HG03108 (cell line): ENCODE measurements at regions not wholly inside any gene's neighbourhood (a gene's known extent, or its start where the extent isn't known, plus 50 kb on each side); places are given as distances from the start of the nearest gene placed in this dataset.

Experiments
- ATAC-seq: cut with Tn5 transposase; IDR thresholded peaks from one replicate; pipeline ENCODE4 v1.9.1; 2021; ENCODE audit warnings: moderate library complexity; ENCODE audit not compliant: unreplicated experiment

DNA sequence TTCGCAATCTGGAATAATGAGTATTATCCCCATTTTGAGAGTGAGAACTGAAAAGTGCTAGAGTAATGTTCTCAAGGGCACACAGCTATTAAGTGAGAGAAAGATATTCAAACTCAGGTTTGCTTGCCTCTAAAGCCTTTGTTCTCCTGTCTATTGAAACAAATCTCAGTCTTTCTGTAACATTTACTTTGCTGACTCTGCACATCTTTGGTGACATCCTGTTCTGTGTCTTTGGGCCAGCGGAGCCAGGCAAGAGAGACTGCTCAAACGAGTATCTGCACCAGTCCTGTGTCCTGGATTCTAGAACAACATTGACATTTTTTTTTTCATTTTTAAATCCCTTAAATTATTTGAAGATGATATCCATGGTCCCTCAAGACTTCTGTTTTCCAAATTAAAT lies 1539.2 kb upstream of the PIK3C3 start:
- no peak for ATAC-seq

DNA sequence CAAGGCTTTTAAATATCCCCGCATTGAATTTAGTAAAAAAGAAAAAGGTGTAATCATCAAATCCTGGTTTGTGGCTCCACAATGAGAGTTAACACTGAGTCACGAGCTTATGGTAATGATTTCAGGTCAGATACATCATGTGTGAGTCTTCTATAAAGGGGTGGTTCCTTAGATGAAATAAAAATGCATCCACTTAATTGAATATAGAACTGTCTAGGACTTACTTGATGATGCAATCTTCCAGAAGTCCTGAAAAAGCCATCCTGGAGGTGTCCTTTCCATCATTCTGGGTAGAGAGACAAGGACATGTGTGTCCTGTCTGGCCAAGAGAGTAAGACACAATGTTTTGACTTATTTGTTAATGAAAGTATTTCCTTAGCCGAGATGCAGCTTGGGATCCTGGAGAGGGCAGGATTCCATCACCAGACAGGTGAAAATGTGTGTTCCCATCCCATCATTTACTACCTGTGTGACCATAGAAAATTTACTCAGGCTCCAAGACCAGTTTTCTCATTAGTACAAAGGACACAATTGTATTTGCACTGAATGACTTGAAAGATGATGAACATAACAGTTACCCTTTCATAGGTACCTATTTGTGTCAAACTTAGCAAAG lies 1539.8 kb upstream of the PIK3C3 start:
- no peak for ATAC-seq

DNA sequence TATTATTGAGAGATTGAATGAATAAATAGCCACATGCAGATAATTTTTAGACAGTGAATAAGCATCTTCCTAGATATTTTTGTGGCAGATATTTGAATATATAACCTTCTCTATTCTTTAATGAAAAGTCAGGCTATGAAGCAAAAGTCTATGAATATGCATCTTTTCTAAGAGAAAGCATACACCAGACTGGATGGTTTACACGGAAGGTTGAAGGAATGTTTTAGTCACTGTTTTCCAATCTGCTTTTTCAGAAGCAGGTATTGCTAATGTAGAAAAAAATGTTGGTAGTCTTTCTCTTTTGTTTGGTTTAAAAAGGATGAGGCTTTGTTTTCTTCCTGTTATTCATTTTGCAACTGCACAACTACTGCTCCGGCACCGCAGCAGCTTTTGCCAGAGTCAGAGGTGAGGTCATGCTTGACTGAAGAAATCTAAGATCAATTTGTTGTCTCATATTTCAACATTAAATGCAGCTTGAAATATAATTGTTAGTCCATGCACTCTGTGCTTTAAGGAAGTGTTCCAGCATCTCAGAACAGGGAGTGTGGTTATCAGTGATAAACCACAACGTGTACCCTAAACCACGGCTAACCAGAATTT lies 1540.8 kb upstream of the PIK3C3 start:
- ATAC-seq: no peak

DNA sequence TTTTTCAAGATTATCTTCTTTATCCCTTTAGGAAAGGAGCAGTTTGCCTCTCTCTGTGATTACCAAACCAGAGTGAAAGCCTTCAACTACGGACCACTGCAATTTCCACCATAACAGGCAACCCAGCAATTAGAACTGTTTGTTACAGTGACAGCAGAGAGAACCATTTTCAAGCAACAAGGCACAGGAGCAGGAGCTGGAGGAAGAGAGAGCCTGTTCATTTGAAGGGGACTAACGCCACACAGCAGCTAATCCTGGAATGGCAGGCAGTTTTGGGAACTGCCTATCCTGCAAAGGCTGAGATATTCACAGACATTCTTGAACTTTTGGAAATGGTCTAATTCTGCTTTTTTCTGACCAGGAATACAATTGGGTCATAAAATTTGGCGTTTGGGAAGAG lies 1541.9 kb upstream of the PIK3C3 start:
- ATAC-seq: no peak

DNA sequence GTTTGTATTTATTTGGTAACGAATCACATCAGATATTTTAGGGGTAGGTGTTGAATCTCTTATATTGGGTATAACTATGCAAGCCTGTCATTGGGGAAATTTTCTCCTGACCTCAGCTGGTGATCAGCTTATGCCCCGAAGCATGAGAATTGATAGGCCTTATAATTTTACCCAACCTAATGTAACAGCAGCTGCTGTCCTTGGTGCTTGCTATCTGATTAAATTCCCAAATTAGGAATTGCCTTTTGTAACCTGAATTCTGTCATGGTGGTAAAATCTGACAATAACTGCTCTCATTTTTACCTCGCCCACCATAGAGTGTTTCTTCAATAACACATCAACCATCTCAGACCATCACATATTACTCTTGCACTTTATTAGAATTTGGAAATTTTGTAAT lies 1542.6 kb upstream of the PIK3C3 start:
- no peak for ATAC-seq

DNA sequence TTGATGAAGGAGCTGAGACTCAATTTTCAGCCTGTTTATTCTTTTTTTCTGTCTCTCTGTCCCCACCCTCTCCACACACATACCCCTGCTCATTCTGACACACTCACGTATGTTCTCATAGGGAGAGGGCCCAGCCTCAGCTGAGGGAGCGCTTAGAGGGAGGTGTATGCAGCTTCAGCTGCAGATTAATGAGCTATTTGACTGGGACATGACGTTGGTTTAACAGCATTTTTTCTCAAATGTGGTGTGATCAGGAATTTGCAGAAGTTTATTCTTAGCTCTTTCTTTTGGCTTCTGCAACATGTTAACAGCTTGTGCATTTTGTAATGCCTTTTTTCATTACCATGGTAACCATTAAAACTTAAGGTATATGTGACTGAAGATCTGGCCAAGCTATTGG lies 1547.1 kb upstream of the PIK3C3 start:
- no peak for ATAC-seq

DNA sequence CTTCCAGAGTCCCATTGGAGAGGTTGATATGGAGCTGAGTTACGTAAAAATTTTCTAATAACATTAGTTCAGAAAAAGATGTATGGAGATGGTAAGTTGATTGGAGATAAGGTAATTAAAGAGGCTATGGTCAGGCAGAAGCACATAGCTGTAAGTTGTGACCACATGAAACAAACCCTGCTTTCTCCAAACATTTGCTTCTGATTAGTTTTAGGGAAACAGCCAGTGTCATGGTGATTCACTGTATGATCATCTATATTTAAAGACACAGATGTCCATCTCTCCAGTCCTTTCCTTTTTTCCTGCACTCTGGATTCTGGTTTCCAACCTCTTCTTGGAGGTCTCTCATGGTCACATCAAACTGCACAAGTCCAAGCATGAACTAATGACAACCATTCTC lies 1550.8 kb upstream of the PIK3C3 start:
- ATAC-seq: no peak

DNA sequence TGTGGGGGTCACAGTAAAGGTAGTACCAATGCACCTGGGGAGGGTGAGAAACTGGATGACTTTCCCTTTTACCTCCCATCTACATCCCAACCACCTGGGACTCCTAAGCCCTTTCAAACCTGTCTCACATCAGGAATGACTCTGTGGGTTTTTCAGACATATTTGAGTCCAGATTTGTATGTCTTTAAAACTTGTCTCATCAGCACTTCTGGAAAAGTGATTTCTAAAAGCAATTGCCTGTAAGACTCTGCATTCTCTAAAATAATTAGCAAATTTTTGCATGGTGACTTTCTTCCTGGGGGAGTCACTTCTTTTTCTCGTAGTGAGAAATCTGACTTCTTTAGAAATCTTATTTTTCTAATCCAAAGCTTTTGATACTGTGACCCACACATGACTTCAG lies 1553.0 kb upstream of the PIK3C3 start:
- no peak for ATAC-seq

DNA sequence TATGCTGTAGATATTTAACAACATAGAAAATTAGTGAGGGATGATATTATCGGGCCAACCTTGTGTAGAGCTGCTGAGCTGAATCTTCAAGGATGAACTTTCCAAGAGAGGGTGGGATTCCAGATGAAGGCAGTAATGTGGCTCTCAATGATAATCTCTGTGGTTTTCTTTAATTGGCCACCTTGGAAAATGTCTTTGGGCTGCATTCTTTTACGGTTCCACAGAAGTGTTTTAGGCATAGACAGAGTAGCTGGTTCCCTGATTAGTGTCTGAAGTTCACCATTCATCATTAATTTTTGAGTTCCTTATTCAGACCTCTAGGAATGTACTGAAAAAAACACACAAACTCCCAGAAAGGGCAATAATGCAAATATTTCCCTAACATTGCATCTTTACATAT lies 1566.9 kb upstream of the PIK3C3 start:
- ATAC-seq: no peak

DNA sequence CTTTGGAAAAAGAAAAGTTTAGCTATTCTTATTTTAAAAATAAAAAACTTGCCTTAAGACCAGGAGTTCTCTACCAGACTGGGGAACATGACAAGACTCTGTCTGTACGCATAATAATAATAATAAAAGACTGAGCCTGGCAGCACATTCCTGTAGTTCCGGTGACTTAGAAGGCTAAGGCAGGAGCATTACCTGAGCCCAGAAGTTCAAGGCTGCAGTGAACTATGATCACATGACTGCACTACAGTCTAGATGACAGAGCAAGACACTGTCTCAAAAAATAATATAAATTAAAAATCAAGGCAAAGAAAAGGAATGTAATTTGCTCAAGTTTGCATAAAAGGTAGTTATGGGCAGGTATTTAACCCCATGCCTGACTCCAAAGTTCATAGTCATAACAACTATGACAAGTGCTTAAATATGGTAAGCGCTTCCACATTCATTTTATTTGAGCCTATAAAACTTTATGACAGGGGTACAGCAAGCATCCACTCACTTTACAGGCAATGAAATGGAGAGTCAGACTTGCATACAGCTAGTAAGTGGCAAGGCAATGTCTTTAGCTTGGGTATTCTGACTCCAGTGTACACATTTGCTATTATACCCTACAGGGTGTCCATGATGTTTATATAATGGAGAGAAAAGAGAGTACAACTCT lies 1567.8 kb upstream of the PIK3C3 start:
- no peak for ATAC-seq

DNA sequence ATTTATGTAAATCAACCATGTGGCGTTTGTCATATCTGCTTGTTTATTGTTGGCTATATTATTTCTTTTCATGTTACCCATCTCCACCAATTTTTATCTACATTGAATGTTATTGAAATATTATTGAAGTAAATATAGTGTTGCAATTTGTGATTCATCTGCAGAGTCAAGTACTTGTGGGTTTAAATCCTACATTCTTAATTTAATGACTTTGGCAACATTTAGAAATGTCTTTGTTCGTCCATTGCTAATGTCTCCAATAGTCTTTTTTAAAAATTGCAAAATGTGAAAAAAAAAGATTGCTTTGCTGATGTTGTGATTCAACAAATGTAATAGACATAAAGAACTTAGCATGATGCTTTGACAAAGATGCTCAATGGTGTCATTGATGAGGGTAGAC lies 1572.8 kb upstream of the PIK3C3 start:
- no peak for ATAC-seq

DNA sequence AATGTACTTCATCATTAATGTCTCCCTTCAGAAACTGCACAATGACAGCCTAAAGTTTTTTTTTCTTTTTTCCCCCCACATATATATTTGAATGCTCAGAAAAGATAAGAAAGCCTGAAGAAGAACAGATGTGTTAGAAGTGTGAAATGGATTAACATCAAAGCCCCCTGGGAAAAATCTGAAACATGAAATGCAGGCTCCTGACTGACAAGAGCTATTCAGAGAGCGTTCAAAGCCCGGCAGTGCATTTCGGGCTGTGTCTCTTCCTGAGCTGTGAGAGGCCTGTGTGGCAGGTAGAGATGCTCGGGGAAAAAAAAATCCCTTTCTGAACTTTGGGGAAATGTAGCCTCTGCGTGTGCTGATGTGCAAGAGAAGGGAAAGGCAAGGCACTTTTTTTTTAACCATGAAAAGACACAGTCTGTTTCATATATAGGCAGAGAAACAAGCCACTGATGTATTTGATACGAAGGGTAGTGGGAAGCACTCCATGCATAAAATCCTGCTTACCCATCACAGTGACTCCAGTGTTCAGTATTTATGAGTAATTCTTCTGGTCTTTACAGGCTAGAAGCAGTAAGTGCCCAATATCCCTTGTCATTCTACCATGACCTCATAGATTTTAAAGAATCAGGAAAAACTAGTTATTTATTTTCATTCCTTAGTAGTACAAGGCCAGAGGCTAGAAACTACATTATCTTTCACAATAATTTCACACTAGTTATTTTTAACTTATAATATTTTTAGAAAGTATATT lies 1574.2 kb upstream of the PIK3C3 start:
- no peak for ATAC-seq

DNA sequence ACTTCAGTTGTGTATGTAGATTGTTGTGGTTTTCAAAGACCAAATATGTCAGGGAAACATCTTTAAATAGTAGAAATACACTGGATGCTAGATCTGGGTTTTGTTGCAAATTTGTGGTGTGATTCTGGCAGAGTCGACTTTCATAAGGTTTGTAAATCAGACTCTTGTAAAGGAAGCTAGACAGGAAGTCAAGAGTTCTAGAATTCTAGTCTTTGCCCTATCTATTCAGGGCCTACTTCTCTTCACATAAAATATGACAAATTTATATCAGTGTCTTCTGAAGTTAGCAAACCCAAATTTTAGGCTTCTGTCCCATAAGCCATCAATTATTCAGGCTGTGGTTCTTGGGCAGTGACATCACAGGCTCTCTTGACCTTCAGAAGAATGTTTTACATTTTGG lies 1579.2 kb upstream of the PIK3C3 start:
- no peak for ATAC-seq

DNA sequence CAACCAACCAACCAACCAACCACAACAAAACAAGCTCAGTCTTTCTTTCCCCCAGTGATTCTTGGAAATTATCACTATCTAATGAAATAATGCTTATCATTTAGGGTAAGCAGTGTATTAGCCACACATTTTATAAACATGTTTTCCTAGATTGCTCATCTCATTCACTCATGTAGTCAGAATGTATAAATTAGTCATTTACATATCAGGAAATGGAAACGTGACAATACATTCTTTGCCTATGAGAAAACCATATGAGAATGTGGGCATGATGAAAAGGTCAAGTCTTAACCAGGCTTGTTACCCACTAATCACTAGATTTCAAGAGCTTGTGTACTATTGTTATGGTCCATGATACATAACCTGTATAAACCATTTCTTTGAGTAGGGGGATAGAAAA lies 1583.4 kb upstream of the PIK3C3 start:
- no peak for ATAC-seq

DNA sequence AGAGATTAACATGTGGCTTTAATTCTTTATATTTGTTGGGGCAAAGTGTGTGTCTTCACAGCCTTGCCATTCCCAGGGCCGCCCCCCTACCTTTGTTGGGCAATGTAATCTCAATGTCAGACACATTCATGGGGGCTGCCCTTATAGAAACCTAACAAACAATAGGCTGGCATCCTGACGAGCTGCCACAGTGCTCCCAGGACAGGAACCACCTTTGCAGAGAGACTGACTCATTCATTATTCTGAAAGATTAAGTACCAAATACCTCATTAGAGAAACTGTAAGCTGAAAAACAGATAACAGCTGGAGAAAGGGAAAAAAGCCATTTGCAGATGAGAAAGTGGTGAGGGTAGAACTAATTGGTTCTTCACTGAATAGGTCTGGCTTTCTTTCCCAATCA lies 1587.5 kb upstream of the PIK3C3 start:
- no peak for ATAC-seq

DNA sequence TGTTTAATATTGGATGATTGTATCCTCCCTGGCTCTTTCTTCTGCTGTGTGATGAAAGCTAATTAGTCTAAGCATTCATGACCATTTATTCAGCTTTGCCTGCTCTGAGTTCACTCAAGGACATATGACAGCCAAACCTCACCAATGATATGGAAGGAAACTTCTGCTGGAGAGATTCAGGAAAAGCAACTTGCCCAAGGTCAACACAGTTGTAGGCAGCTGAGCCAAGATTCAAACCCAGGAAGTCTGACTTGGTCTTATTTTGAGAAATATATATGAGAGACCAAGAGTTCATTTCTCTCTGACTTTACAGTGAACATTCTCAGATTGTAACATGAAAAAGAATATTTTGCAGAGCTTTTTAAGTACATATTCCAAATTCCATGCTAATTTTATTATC lies 1588.5 kb upstream of the PIK3C3 start:
- ATAC-seq: no peak

DNA sequence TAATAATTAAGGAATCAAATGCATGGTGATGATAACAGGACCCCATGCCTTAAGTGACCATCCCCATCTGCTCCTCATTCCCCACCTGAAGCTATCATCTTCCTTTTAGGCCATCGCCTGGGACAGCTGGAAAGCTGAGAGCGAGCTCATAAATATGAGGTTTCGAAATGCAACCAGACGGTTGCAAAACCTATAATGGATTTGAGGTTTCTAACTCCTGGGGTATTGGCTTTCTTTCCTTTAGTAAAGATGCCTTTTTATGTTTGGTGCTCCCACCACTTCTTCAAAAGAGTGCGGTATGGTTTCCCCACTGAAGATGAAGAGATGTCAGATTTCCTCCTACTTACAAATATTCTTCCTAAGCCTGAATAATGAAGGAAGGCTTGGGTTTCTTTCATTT lies 1589.5 kb upstream of the PIK3C3 start:
- no peak for ATAC-seq

DNA sequence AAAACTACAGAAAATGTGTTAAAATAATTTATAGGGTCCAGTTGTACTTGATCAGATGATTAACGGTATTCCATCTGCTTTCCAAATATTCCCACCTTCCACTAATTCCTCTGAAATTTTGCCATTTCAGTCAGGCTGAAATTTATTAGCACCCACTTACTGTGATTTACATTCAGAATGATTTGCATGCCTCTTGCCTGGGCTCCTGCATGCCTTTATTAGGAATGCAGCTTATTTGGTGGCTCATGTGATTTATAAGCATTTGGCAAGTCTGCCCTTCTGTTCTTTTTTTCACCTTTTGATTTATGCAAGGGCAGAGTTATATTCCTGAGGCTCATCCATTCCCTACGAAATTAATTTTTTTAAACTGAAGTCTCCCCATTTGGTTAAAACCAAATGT lies 1594.5 kb upstream of the PIK3C3 start:
- ATAC-seq: no peak

DNA sequence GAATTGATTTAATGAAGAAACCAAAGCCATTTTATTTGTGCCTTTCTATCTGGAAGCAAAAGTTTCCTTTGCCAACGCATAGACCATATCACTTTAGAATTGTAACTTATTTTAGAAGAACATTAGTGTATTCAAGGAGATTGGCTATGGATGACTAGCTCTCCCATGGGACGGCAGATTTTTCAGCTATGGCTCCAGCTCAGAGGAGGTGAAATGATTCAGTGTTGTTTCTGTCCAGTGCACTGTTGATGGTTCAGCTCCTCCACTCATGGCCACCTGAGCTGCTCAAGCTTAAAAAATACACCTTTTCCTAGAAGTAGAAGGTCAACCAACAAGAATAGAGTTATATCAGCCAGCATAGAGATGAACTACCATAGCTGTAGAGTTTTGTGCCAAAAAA lies 1597.5 kb upstream of the PIK3C3 start:
- ATAC-seq: no peak

DNA sequence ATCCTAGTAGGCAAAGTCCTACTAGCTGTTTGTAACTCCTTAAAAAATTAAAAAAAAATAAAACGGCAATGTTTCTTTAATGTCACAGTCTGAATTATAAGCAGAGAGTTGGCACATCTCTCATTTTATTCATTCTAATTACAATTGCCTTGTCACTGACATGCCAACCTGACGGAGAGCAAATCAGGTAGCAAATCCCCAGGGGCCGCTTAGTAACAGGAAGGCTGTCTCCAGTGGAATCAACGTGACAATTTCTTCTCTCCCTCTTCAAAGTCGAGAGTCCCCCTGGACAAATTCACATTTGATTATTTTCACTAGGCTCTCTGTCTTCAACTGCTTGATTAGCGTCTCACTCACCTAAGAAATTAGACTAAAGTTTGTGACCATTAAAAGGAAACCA lies 1598.9 kb upstream of the PIK3C3 start:
- no peak for ATAC-seq

DNA sequence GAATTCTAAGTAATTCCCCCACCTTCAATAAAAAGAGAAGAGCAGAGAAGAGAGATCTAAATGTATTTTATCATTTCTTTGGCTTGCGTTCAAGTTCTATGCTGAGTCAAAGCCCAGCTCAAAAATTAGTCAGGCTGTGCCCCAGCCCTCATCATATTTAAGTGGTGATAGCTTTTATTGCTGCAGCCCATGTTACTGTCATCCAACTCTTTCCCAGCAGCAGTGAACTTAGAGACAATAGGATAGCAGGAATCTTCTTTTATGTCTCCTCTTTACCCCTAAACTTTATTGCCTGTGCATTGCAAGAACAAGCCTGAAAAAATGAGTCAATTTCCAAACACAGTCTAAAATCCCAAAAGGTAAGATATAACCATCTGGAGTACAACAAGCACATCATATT lies 1599.3 kb upstream of the PIK3C3 start:
- no peak for ATAC-seq

DNA sequence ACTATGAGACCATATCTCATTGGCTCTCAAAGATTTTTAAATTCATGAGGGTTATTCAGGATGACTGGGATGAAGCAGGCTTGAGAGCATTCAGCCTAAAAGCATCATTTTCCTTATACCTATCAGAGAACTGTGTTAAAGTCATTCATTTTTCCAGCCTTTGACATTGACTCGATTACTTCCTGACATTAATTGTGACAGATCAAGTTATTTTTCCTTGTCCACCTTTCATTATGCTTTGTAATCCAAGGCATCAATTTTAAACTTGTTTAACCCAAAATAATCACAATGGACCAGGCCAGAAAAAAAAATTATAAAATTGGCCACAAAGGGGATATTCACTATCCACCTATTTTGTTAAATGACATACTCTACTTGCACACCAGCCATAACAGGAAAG lies 1606.8 kb upstream of the PIK3C3 start:
- no peak for ATAC-seq
